SK-N-SH treated with all-trans-retinoic acid at 6 μM for 48 hours (cell line): ENCODE measurements at regions not wholly inside any gene's neighbourhood (a gene's known extent, or its start where the extent isn't known, plus 50 kb on each side); places are given as distances from the start of the nearest gene placed in this dataset.

Experiments
- ARNTL ChIP-seq: fragments of 450-650 bp; formaldehyde crosslinking; IDR thresholded peaks from 2 replicates; pipeline ENCODE4 v1.5.0; 2020; ENCODE audit warnings: low read depth, mild to moderate bottlenecking, moderate library complexity, borderline replicate concordance
- BACH2 ChIP-seq: fragments of 250-450 bp; sonication (Bioruptor Pico); IDR thresholded peaks from 2 replicates; pipeline ENCODE4 v1.9.0; 2021; ENCODE audit warnings: mild to moderate bottlenecking, borderline replicate concordance
- OSR1 ChIP-seq: fragments of 250-450 bp; sonication (Bioruptor Pico); IDR thresholded peaks from 2 replicates; pipeline ENCODE4 v1.8.0; 2022; ENCODE audit warnings: moderate library complexity, mild to moderate bottlenecking, inconsistent platforms
- PATZ1 ChIP-seq: fragments of 250-450 bp; sonication (Bioruptor Pico); IDR thresholded peaks from 2 replicates; pipeline ENCODE4 v1.8.0; 2020; ENCODE audit warnings: mild to moderate bottlenecking, moderate library complexity, borderline replicate concordance
- ZC3H10 ChIP-seq: fragments of 250-450 bp; sonication (Bioruptor Pico); IDR thresholded peaks from 2 replicates; pipeline ENCODE4 v1.5.1; 2021; ENCODE audit warnings: mild to moderate bottlenecking, moderate library complexity
- ZFP3 ChIP-seq: fragments of 250-450 bp; sonication (Bioruptor Pico); IDR thresholded peaks from 2 replicates; pipeline ENCODE4 v1.5.0; 2020; ENCODE audit warnings: mild to moderate bottlenecking, moderate library complexity
- ZFP30 ChIP-seq: fragments of 450-650 bp; formaldehyde crosslinking; IDR thresholded peaks from 2 replicates; pipeline ENCODE4 v1.5.0; 2022; ENCODE audit warnings: mild to moderate bottlenecking, moderate library complexity
- ZNF565 ChIP-seq: fragments of 450-650 bp; formaldehyde crosslinking; conservative IDR thresholded peaks from 2 replicates; pipeline ENCODE4 v1.5.0; 2020; ENCODE audit warnings: low read depth, mild to moderate bottlenecking, moderate library complexity
- TF ChIP-seq, protein P1 (sequence below): fragments of 250-450 bp; sonication (Bioruptor Pico); IDR thresholded peaks from 2 replicates; pipeline ENCODE4 v1.5.1; 2020; ENCODE audit warnings: low read depth, mild to moderate bottlenecking, moderate library complexity

DNA sequence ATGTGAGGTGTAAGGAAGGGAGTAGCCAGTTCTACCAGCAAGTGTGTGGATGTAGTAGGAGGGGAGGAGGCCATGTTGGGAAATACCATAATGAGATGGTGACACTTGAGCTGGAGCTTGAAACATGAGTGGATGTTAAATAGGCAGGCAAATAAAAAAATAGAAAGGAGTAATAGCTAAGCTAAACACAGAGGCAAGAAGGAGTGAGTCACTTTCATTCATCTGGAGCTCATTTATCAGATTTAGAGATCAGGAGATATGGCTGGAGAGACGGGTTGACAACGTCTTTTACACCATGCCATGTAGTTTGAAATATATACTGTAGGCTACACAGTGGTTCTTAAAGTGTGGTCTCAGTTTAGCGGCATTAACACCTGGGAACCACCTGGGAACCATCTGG, 390.5 kb downstream of the DIPK2A start:
- TF ChIP-seq OSR1 (CRISPR knock-in tag) = no peak
- no peak for TF ChIP-seq ZFP30 (CRISPR knock-in tag)
- no peak for TF ChIP-seq PATZ1 (CRISPR knock-in tag)
- no peak for TF ChIP-seq ARNTL (CRISPR knock-in tag)
- no peak for TF ChIP-seq ZFP3
- TF ChIP-seq ZC3H10 (CRISPR knock-in tag) = no peak
- no peak for TF ChIP-seq ZNF565 (CRISPR knock-in tag)
- TF ChIP-seq, protein P1, sequence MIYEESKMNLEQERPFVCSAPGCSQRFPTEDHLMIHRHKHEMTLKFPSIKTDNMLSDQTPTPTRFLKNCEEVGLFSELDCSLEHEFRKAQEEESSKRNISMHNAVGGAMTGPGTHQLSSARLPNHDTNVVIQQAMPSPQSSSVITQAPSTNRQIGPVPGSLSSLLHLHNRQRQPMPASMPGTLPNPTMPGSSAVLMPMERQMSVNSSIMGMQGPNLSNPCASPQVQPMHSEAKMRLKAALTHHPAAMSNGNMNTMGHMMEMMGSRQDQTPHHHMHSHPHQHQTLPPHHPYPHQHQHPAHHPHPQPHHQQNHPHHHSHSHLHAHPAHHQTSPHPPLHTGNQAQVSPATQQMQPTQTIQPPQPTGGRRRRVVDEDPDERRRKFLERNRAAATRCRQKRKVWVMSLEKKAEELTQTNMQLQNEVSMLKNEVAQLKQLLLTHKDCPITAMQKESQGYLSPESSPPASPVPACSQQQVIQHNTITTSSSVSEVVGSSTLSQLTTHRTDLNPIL (CRISPR knock-in tag) = no peak
- no peak for TF ChIP-seq BACH2
